Stimulated activated CD4-positive, alpha-beta T cell treated with anti-CD3 and anti-CD28 coated beads, Interleukin-4, amount 100 ng/mL, for 48 hours (primary cell): ENCODE measurements at regions not wholly inside any gene's neighbourhood (a gene's known extent, or its start where the extent isn't known, plus 50 kb on each side); places are given as distances from the start of the nearest gene placed in this dataset.
"Not testable (repeated sequence)": the region's sequence is repeated elsewhere in the genome, so short reads cannot be mapped to it uniquely, and the experiment has no call there.

Experiments
- DNase-seq, 2 donors: peaks; one replicate each; pipeline ENCODE4 v3.0.0-alpha.2; 2020; ENCODE audit warnings: low read depth in 2 of 2

- DNase-seq, result no peak
These were observed 1382.3 kb downstream of the RAPGEF2 start for GRCh38 chr4:160485071-160485687.

- no peak for DNase-seq
These were observed 1389.3 kb downstream of the RAPGEF2 start for GRCh38 chr4:160492181-160492580.

- DNase-seq, result no peak
These were observed 1390.3 kb downstream of the RAPGEF2 start for GRCh38 chr4:160493206-160493605.

- DNase-seq, result no peak
These were observed 1392.5 kb downstream of the RAPGEF2 start for GRCh38 chr4:160495356-160495755.

GRCh38 chr4:160498211-160498610 lies 1395.3 kb downstream of the RAPGEF2 start:
- no peak for DNase-seq

GRCh38 chr4:160505724-160506123 lies 1402.8 kb downstream of the RAPGEF2 start:
- DNase-seq, result no peak

- no peak for DNase-seq
These were observed 1408.0 kb downstream of the RAPGEF2 start for GRCh38 chr4:160510928-160511327.

- DNase-seq, result no peak
These were observed 1411.2 kb downstream of the RAPGEF2 start for GRCh38 chr4:160514126-160514525.

GRCh38 chr4:160523231-160523630 lies 1420.4 kb downstream of the RAPGEF2 start:
- no peak for DNase-seq

GRCh38 chr4:160537681-160538080 lies 1434.8 kb downstream of the RAPGEF2 start:
- no peak for DNase-seq

GRCh38 chr4:160546201-160546600 lies 1443.3 kb downstream of the RAPGEF2 start:
- DNase-seq, result no peak

GRCh38 chr4:160549951-160550519 lies 1447.2 kb downstream of the RAPGEF2 start:
- not testable (repeated sequence) for DNase-seq

- DNase-seq, result no peak
These were observed 1459.8 kb downstream of the RAPGEF2 start for GRCh38 chr4:160562661-160563060.

GRCh38 chr4:160563552-160564282 lies 1460.8 kb downstream of the RAPGEF2 start:
- no peak for DNase-seq

GRCh38 chr4:160567634-160568033 lies 1464.8 kb downstream of the RAPGEF2 start:
- DNase-seq, result no peak

GRCh38 chr4:160570271-160570670 lies 1467.4 kb downstream of the RAPGEF2 start:
- no peak for DNase-seq

- not testable (repeated sequence) for DNase-seq
These were observed 1471.4 kb downstream of the RAPGEF2 start for GRCh38 chr4:160574272-160574671.

GRCh38 chr4:160580581-160580980 lies 1477.7 kb downstream of the RAPGEF2 start:
- DNase-seq, result no peak

- DNase-seq, result no peak
These were observed 1489.4 kb downstream of the RAPGEF2 start for GRCh38 chr4:160592258-160592657.

GRCh38 chr4:160595646-160596045 lies 1492.8 kb downstream of the RAPGEF2 start:
- no peak for DNase-seq

- DNase-seq, result no peak
These were observed 1501.7 kb downstream of the RAPGEF2 start for GRCh38 chr4:160604541-160604940.

GRCh38 chr4:160611181-160611580 lies 1508.3 kb downstream of the RAPGEF2 start:
- no peak for DNase-seq

- no peak for DNase-seq
These were observed 1528.2 kb downstream of the RAPGEF2 start for GRCh38 chr4:160631044-160631443.
